Choroid plexus epithelial cell (primary cell): ENCODE measurements at regions not wholly inside any gene's neighbourhood (a gene's known extent, or its start where the extent isn't known, plus 50 kb on each side); places are given as distances from the start of the nearest gene placed in this dataset.

Source experiments
- DNase-seq: peaks from one replicate; pipeline ENCODE4 v3.0.0-alpha.2; 2010; ENCODE audit warnings: low read depth
- H3K4me3 ChIP-seq: 2 replicates; pipeline ENCODE4 v1.5.1; 2011; ENCODE audit warnings: low read depth, mild to moderate bottlenecking, control low read depth, low read length, moderate library complexity
- CTCF ChIP-seq: conservative IDR thresholded peaks from 2 replicates; pipeline ENCODE4 v1.5.1; 2011; ENCODE audit warnings: low read depth, mild to moderate bottlenecking, control low read depth, inconsistent platforms, low read length, moderate library complexity

- H3K4me3 ChIP-seq = no peak overlapping the region
- no peak for DNase-seq
Observed at GRCh38 chr2:64904413-64905329, 84.5 kb upstream of the SLC1A4 start.

GRCh38 chr2:64905338-64906024 is 83.7 kb upstream of the SLC1A4 start:
- no peak for TF ChIP-seq CTCF
- no peak for DNase-seq
- H3K4me3 ChIP-seq = no peak overlapping the region

More at GRCh38 chr2:64904413-64905329, 84.5 kb upstream of the SLC1A4 start:
- TF ChIP-seq CTCF = no peak

- no peak for TF ChIP-seq CTCF
- DNase-seq = no peak
- H3K4me3 ChIP-seq = no peak overlapping the region
Observed at GRCh38 chr2:64906853-64907536, 82.2 kb upstream of the SLC1A4 start.

- H3K4me3 ChIP-seq = no peak overlapping the region
- TF ChIP-seq CTCF = no peak
- DNase-seq = no peak
Observed at GRCh38 chr2:64908406-64908805, 80.8 kb upstream of the SLC1A4 start.

- DNase-seq = no peak
- no peak for TF ChIP-seq CTCF
- no peak overlapping the region for H3K4me3 ChIP-seq
Observed at GRCh38 chr2:64910523-64910922, 78.7 kb upstream of the SLC1A4 start.

- no peak for TF ChIP-seq CTCF
- no peak overlapping the region for H3K4me3 ChIP-seq
- no peak for DNase-seq
Observed at GRCh38 chr2:64910972-64911433, 78.2 kb upstream of the SLC1A4 start.
